ENCODE measurements at regions not wholly inside any gene's neighbourhood (a gene's known extent, or its start where the extent isn't known, plus 50 kb on each side); places are given as distances from the start of the nearest gene placed in this dataset.

GRCh38 chr1:191590578-191590977 lies 567.7 kb upstream of the RGS18 start:
- no peak for TF ChIP-seq CTCF (IDR thresholded peaks at IDR 0.05; ENCODE audit: borderline replicate concordance, insufficient read depth, low read depth, low read length)
- H3K4me3 ChIP-seq (ENCODE audit: low read depth, low read length) = no peak overlapping the region

GRCh38 chr1:191592039-191592438 lies 566.2 kb upstream of the RGS18 start:
- no peak for TF ChIP-seq CTCF (IDR thresholded peaks at IDR 0.05; ENCODE audit: borderline replicate concordance, insufficient read depth, low read depth, low read length)
- no peak overlapping the region for H3K4me3 ChIP-seq (ENCODE audit: low read depth, low read length)

GRCh38 chr1:191592907-191593306 lies 565.4 kb upstream of the RGS18 start:
- H3K4me3 ChIP-seq (ENCODE audit: low read depth, low read length) = no peak overlapping the region
- TF ChIP-seq CTCF (IDR thresholded peaks at IDR 0.05; ENCODE audit: borderline replicate concordance, insufficient read depth, low read depth, low read length) = no peak

GRCh38 chr1:191595170-191595569 lies 563.1 kb upstream of the RGS18 start:
- TF ChIP-seq CTCF (IDR thresholded peaks at IDR 0.05; ENCODE audit: borderline replicate concordance, insufficient read depth, low read depth, low read length) = no peak
- no peak overlapping the region for H3K4me3 ChIP-seq (ENCODE audit: low read depth, low read length)

- TF ChIP-seq CTCF (IDR thresholded peaks at IDR 0.05; ENCODE audit: borderline replicate concordance, insufficient read depth, low read depth, low read length) = no peak
- H3K4me3 ChIP-seq (ENCODE audit: low read depth, low read length) = no peak overlapping the region
These were observed 549.9 kb upstream of the RGS18 start for GRCh38 chr1:191608367-191608766.

GRCh38 chr1:191609305-191609704 lies 549.0 kb upstream of the RGS18 start:
- TF ChIP-seq CTCF (IDR thresholded peaks at IDR 0.05; ENCODE audit: borderline replicate concordance, insufficient read depth, low read depth, low read length) = no peak
- no peak overlapping the region for H3K4me3 ChIP-seq (ENCODE audit: low read depth, low read length)

GRCh38 chr1:191615101-191615821 lies 543.0 kb upstream of the RGS18 start:
- no peak for TF ChIP-seq CTCF (IDR thresholded peaks at IDR 0.05; ENCODE audit: borderline replicate concordance, insufficient read depth, low read depth, low read length)
- H3K4me3 ChIP-seq (ENCODE audit: low read depth, low read length) = no peak overlapping the region

Measured in GM12875 (cell line).